Breast epithelium (tissue), 4 donors: ENCODE measurements at regions not wholly inside any gene's neighbourhood (a gene's known extent, or its start where the extent isn't known, plus 50 kb on each side); places are given as distances from the start of the nearest gene placed in this dataset.
"Not testable (repeated sequence)": the region's sequence is repeated elsewhere in the genome, so short reads cannot be mapped to it uniquely, and the experiment has no call there.

Experiments
- DNase-seq, 2 donors: peaks; one replicate each; pipeline ENCODE4 v3.0.0-alpha.2; 2019; ENCODE audit warnings: low spot score in 2 of 2
- H3K27ac ChIP-seq, 2 donors: fragments of 200-600 bp; sonication (generic) in 1 of 2; one replicate each; pipeline ENCODE4 v1.5.1; 2016 to 2019; ENCODE audit warnings: mild to moderate bottlenecking in 1 of 2
- H3K27me3 ChIP-seq, 2 donors: fragments of 200-600 bp; sonication (generic) in 1 of 2; one replicate each; pipeline versions ENCODE4 v1.5.1 to v1.6.0; 2017 to 2019; ENCODE audit warnings: control low read depth in 1 of 2, mild to moderate bottlenecking in 1 of 2
- H3K36me3 ChIP-seq: fragments of 200-600 bp; one replicate; pipeline ENCODE4 v1.5.1; 2019
- H3K4me1 ChIP-seq, 2 donors: fragments of 200-600 bp; sonication (generic); one replicate each; pipeline ENCODE4 v1.5.1; 2016 to 2019; ENCODE audit warnings: control low read depth in 1 of 2
- H3K4me3 ChIP-seq, 3 donors: fragments of 200-600 bp; sonication (generic); 1 replicate in 2 of 3; 2 replicates in 1 of 3; pipeline ENCODE4 v1.5.1; 2016 to 2019; ENCODE audit warnings: mild to moderate bottlenecking in 3 of 3, moderate library complexity in 2 of 3
- H3K9me3 ChIP-seq, 2 donors: fragments of 200-600 bp; sonication (generic) in 1 of 2; one replicate each; pipeline ENCODE4 v1.5.1; 2016 to 2019; ENCODE audit warnings: control low read depth in 1 of 2
- POLR2A ChIP-seq: fragments of 450-650 bp; IDR thresholded peaks from one replicate; pipeline ENCODE4 v1.6.1; 2016; ENCODE audit warnings: antibody characterized with exemption, mild to moderate bottlenecking, moderate library complexity
- POLR2AphosphoS5 ChIP-seq, 3 donors: sonication (generic); formaldehyde crosslinking; IDR thresholded peaks; one replicate each; pipeline ENCODE4 v1.6.1; 2017; ENCODE audit warnings: antibody characterized with exemption in 3 of 3
- intact Hi-C: fragments of 100-400 bp; cut with DNase I; formaldehyde crosslinking; loops from one replicate; pipeline ENCODE4 v1.15.1; 2023; ENCODE audit warnings: low total_unique reads
- TF ChIP-seq, protein P1 (sequence below), 3 donors: fragments of 450-650 bp; IDR thresholded peaks; one replicate each; pipeline ENCODE4 v1.5.1; 2016 to 2017; ENCODE audit warnings: antibody characterized with exemption in 3 of 3, mild to moderate bottlenecking in 3 of 3, moderate library complexity in 3 of 3

DNA sequence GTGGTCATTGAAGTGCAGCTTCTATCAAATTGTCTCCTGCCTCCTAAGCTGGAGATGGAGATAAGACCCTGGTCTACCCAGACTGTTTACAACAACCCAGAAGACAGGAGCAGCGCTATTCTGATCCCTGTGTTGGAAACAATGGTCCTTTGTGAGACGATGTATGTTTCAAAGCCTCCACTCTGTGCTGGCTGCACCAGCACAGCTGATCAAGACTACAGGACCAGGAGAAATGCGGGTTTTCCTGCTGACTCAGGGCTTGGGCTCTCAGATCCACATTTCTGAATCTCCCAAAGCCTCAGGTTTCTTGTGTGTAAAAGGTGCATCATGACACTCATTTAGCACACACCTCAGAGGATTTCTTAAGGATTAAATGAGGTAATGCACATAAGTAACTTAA, 92.0 kb downstream of the POU3F3 start:
- H3K27me3 ChIP-seq, result peaks cover 0 to 19% of the 10 kb centered on the region in 2 donors
- TF ChIP-seq POLR2AphosphoS5 (IDR thresholded peaks at IDR 0.05), result no peak
- no peak for TF ChIP-seq POLR2A
- TF ChIP-seq, protein P1, sequence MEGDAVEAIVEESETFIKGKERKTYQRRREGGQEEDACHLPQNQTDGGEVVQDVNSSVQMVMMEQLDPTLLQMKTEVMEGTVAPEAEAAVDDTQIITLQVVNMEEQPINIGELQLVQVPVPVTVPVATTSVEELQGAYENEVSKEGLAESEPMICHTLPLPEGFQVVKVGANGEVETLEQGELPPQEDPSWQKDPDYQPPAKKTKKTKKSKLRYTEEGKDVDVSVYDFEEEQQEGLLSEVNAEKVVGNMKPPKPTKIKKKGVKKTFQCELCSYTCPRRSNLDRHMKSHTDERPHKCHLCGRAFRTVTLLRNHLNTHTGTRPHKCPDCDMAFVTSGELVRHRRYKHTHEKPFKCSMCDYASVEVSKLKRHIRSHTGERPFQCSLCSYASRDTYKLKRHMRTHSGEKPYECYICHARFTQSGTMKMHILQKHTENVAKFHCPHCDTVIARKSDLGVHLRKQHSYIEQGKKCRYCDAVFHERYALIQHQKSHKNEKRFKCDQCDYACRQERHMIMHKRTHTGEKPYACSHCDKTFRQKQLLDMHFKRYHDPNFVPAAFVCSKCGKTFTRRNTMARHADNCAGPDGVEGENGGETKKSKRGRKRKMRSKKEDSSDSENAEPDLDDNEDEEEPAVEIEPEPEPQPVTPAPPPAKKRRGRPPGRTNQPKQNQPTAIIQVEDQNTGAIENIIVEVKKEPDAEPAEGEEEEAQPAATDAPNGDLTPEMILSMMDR (IDR thresholded peaks at IDR 0.05), result no peak

DNA sequence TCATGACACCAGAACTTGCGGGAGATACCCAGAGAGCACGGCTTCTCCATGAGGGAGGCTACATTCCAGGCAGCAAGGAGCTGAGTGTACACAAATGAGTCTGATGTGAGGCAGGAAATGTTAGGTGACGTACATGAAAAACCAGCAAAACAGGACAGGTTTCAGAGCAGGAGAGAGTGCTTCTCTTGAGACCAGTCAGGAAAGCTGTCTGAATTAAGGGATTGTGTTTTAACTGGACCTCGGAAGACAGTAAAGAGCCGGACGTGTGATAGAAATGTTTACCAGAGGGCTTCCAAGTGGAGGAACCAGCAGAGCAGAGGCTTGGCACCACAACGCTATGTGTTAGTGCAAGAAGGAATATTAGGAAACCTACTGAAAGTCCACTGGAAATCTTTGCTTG, 90.4 kb upstream of the MRPS9 start:
- H3K27me3 ChIP-seq, result peaks cover 0 to 19% of the 10 kb centered on the region in 2 donors
- H3K27ac ChIP-seq, DNase-seq, H3K4me1 ChIP-seq, H3K9me3 ChIP-seq, H3K36me3 ChIP-seq, intact Hi-C loops, H3K4me3 ChIP-seq: not testable (repeated sequence)

More for the DNA sequence above, 92.0 kb downstream of the POU3F3 start:
- no peaks in the 10 kb centered on the region for H3K9me3 ChIP-seq
- H3K36me3 ChIP-seq, result no peaks in the 10 kb centered on the region
- intact Hi-C loops, result no loop called here
- no peak overlapping the region for H3K4me3 ChIP-seq
- H3K4me1 ChIP-seq, result no peaks in the 10 kb centered on the region
- no peak for DNase-seq
- no peak overlapping the region for H3K27ac ChIP-seq

GRCh38 chr2:104952976-104953375, 84.9 kb upstream of the MRPS9 start:
- no peaks in the 10 kb centered on the region for H3K36me3 ChIP-seq
- H3K9me3 ChIP-seq, result no peaks in the 10 kb centered on the region
- no peak for DNase-seq
- peaks cover 0 to 11% of the 10 kb centered on the region in 2 donors for H3K27me3 ChIP-seq
- no peak overlapping the region for H3K4me3 ChIP-seq
- TF ChIP-seq POLR2A, result no peak
- TF ChIP-seq, protein P1 (IDR thresholded peaks at IDR 0.05), result no peak
- TF ChIP-seq POLR2AphosphoS5 (IDR thresholded peaks at IDR 0.05), result no peak
- H3K27ac ChIP-seq, result no peak overlapping the region
- intact Hi-C loops, result no loop called here
- H3K4me1 ChIP-seq, result no peaks in the 10 kb centered on the region

- Histone ChIP-seq H3K36me3 (no peaks in the 10 kb centered on the region), H3K4me1 (no peaks in the 10 kb centered on the region), H3K27ac (no peak overlapping the region), H3K27me3 (no peaks in the 10 kb centered on the region), H3K4me3 (no peak overlapping the region), H3K9me3 (peaks cover 5 to 32% of the 10 kb centered on the region in 2 donors)
- intact Hi-C loops, result no loop called here
- DNase-seq, result no peak
- TF ChIP-seq, protein P1 (IDR thresholded peaks at IDR 0.05), result no peak
- no peak for TF ChIP-seq POLR2A
- TF ChIP-seq POLR2AphosphoS5 (IDR thresholded peaks at IDR 0.05), result no peak
Observed at GRCh38 chr2:104965900-104966299, 72.0 kb upstream of the MRPS9 start.

GRCh38 chr2:104969564-104969963, 68.3 kb upstream of the MRPS9 start:
- Histone ChIP-seq H3K36me3 (no peaks in the 10 kb centered on the region), H3K27me3 (no peaks in the 10 kb centered on the region), H3K27ac (no peak overlapping the region), H3K9me3 (peaks cover 0 to 6% of the 10 kb centered on the region in 2 donors), H3K4me1 (no peaks in the 10 kb centered on the region), H3K4me3 (no peak overlapping the region)
- TF ChIP-seq, protein P1 (IDR thresholded peaks at IDR 0.05), result no peak
- TF ChIP-seq POLR2AphosphoS5 (IDR thresholded peaks at IDR 0.05) (no peak), POLR2A (no peak)
- no peak for DNase-seq
- intact Hi-C loops, result no loop called here

- H3K36me3 ChIP-seq, result no peaks in the 10 kb centered on the region
- intact Hi-C loops, result no loop called here
- no peak overlapping the region for H3K27ac ChIP-seq
- DNase-seq, result no peak
- H3K9me3 ChIP-seq, result no peaks in the 10 kb centered on the region
- no peaks in the 10 kb centered on the region for H3K4me1 ChIP-seq
- no peaks in the 10 kb centered on the region for H3K27me3 ChIP-seq
- TF ChIP-seq, protein P1 (IDR thresholded peaks at IDR 0.05), result no peak
- no peak for TF ChIP-seq POLR2A
- TF ChIP-seq POLR2AphosphoS5 (IDR thresholded peaks at IDR 0.05), result no peak
- no peak overlapping the region for H3K4me3 ChIP-seq
Observed at GRCh38 chr2:104975371-104975770, 62.5 kb upstream of the MRPS9 start.
